H1 (cell line): ENCODE measurements at regions not wholly inside any gene's neighbourhood (a gene's known extent, or its start where the extent isn't known, plus 50 kb on each side); places are given as distances from the start of the nearest gene placed in this dataset.

Source experiments
- CTCF ChIA-PET: fragments of 300-600 bp; sonication (Branson Sonifier 250); formaldehyde crosslinking; loops from one replicate; lab custom pipeline; 2021; ENCODE audit not compliant: partially characterized antibody; lab: Charles Lee
- POLR2A ChIA-PET: fragments of 300-600 bp; sonication (Branson Sonifier 250); formaldehyde crosslinking; loops from one replicate; lab custom pipeline; 2021; ENCODE audit warnings: inconsistent platforms; ENCODE audit not compliant: partially characterized antibody; lab: Charles Lee
- DNase-seq, 2 experiments: peaks; one replicate each; pipeline versions ENCODE4 v3.0.0 to v3.0.0-alpha.2; 2010 to 2022; ENCODE audit warnings: low spot score in 2 of 2, low read depth in 1 of 2, mixed read lengths in 1 of 2
- FAIRE-seq: peaks from 2 replicates; lab custom pipeline; 2011; peaks lifted over from hg19 to GRCh38; lab: Jason Lieb, UNC
- H2AFZ ChIP-seq: 2 replicates; pipeline ENCODE4 v1.8.1; 2012; ENCODE audit warnings: low read length, inconsistent platforms
- H2AK5ac ChIP-seq: 2 replicates; pipeline ENCODE4 v1.6.1; 2013; ENCODE audit warnings: low read depth, low read length
- H2BK120ac ChIP-seq: replicated peaks from 2 replicates; pipeline ENCODE3; 2013; ENCODE audit warnings: low read depth, low read length, inconsistent platforms
- H2BK12ac ChIP-seq: 2 replicates; pipeline ENCODE4 v1.6.1; 2013; ENCODE audit warnings: low read depth, low read length
- H2BK15ac ChIP-seq: 2 replicates; pipeline ENCODE4 v1.6.1; 2013; ENCODE audit warnings: low read length
- H2BK20ac ChIP-seq: 2 replicates; pipeline ENCODE4 v1.6.1; 2013; ENCODE audit warnings: low read length
- H2BK5ac ChIP-seq: 2 replicates; pipeline ENCODE4 v1.6.1; 2013; ENCODE audit warnings: low read depth, low read length
- H3K14ac ChIP-seq: 2 replicates; pipeline ENCODE4 v1.6.1; 2013; ENCODE audit warnings: inconsistent platforms; ENCODE audit not compliant: insufficient read length
- H3K18ac ChIP-seq: 2 replicates; pipeline ENCODE4 v1.6.1; 2013; ENCODE audit warnings: low read length; ENCODE audit errors: extremely low read depth
- H3K23ac ChIP-seq: 2 replicates; pipeline ENCODE4 v1.6.1; 2013; ENCODE audit warnings: inconsistent platforms; ENCODE audit not compliant: insufficient read length
- H3K23me2 ChIP-seq: 2 replicates; pipeline ENCODE4 v1.6.1; 2013; ENCODE audit warnings: low read depth, low read length
- H3K27ac ChIP-seq: 2 replicates; pipeline ENCODE4 v1.6.1; 2011; ENCODE audit warnings: low read depth, low read length, inconsistent platforms
- H3K27me3 ChIP-seq, 4 experiments: replicated peaks in 1 of 4; 1 replicate in 1 of 4; 2 replicates in 3 of 4; pipeline versions ENCODE4 v1.6.1 to v1.8.1; 2011 to 2013; ENCODE audit warnings: low read length in 3 of 4, mild to moderate bottlenecking in 3 of 4, inconsistent platforms in 2 of 4, mixed read lengths in 2 of 4, moderate library complexity in 1 of 4; ENCODE audit not compliant: control insufficient read depth in 3 of 4, insufficient read depth in 3 of 4; ENCODE audit errors: extremely low read depth in 1 of 4
- H3K36me3 ChIP-seq, 4 experiments: 2 replicates each; pipeline versions ENCODE4 v1.6.1 to v1.8.1; 2011 to 2013; ENCODE audit warnings: mild to moderate bottlenecking in 4 of 4, low read length in 3 of 4, moderate library complexity in 2 of 4, control low read depth in 1 of 4, inconsistent platforms in 1 of 4; ENCODE audit not compliant: insufficient read depth in 4 of 4, control insufficient read depth in 2 of 4
- H3K4ac ChIP-seq: replicated peaks from 2 replicates; pipeline ENCODE3; 2013; ENCODE audit warnings: low read length, low read depth, mixed read lengths, inconsistent platforms; ENCODE audit not compliant: insufficient read length
- H3K4me1 ChIP-seq, 4 experiments: replicated peaks in 1 of 4; 1 replicate in 1 of 4; 2 replicates in 3 of 4; pipeline versions ENCODE4 v1.6.1 to v1.8.1; 2011 to 2013; ENCODE audit warnings: low read length in 3 of 4, inconsistent platforms in 2 of 4, mixed read lengths in 1 of 4; ENCODE audit not compliant: insufficient read depth in 4 of 4, control insufficient read depth in 3 of 4
- H3K4me2 ChIP-seq, 2 experiments: 2 replicates each; pipeline versions ENCODE4 v1.6.1 to v1.8.1; 2011 to 2013; ENCODE audit warnings: low read depth in 2 of 2, low read length in 2 of 2, control low read depth in 1 of 2, inconsistent platforms in 1 of 2, mild to moderate bottlenecking in 1 of 2; ENCODE audit not compliant: insufficient read depth in 1 of 2
- H3K4me3 ChIP-seq, 4 experiments: fragments of 200-600, 300-600 bp in 1 of 4; sonication (generic), shearing (Covaris generic), sonication (Bioruptor Twin) in 1 of 4; 2 replicates each; pipeline versions ENCODE4 v1.5.1 to v1.8.1; 2011 to 2016; ENCODE audit warnings: low read length in 4 of 4, low read depth in 3 of 4, control low read depth in 2 of 4, inconsistent platforms in 2 of 4, mild to moderate bottlenecking in 2 of 4, mixed read lengths in 1 of 4, moderate library complexity in 1 of 4; ENCODE audit not compliant: insufficient read depth in 2 of 4; ENCODE audit errors: extremely low read depth in 1 of 4
- H3K56ac ChIP-seq: replicated peaks from 2 replicates; pipeline ENCODE3; 2013; ENCODE audit warnings: low read depth, mild to moderate bottlenecking, mixed read lengths, low read length, inconsistent platforms; ENCODE audit not compliant: insufficient read length
- H3K79me1 ChIP-seq: 2 replicates; pipeline ENCODE4 v1.6.1; 2013; ENCODE audit warnings: low read depth, low read length, control low read depth
- H3K79me2 ChIP-seq, 2 experiments: 2 replicates each; pipeline versions ENCODE4 v1.6.1 to v1.8.1; 2012 to 2013; ENCODE audit warnings: low read length in 2 of 2, mild to moderate bottlenecking in 2 of 2, inconsistent platforms in 1 of 2; ENCODE audit not compliant: insufficient read depth in 2 of 2, control insufficient read depth in 1 of 2
- H3K9ac ChIP-seq, 4 experiments: replicated peaks in 1 of 4; 1 replicate in 1 of 4; 2 replicates in 3 of 4; pipeline versions ENCODE4 v1.6.1 to v1.8.1; 2011 to 2013; ENCODE audit warnings: low read depth in 3 of 4, low read length in 3 of 4, control low read depth in 2 of 4, mild to moderate bottlenecking in 2 of 4, moderate library complexity in 2 of 4, inconsistent platforms in 1 of 4; ENCODE audit errors: extremely low read depth in 1 of 4
- H3K9me3 ChIP-seq, 2 experiments: 2 replicates each; pipeline versions ENCODE4 v1.6.1 to v1.8.1; 2012 to 2013; ENCODE audit warnings: mild to moderate bottlenecking in 2 of 2, moderate library complexity in 2 of 2, control low read depth in 1 of 2, inconsistent platforms in 1 of 2, low read depth in 1 of 2, low read length in 1 of 2, mixed read lengths in 1 of 2; ENCODE audit not compliant: insufficient read depth in 2 of 2
- H4K20me1 ChIP-seq, 2 experiments: replicated peaks in 1 of 2; 2 replicates each; pipeline versions ENCODE3 to v1.8.1; 2011 to 2013; ENCODE audit warnings: inconsistent platforms in 2 of 2, low read length in 2 of 2, mild to moderate bottlenecking in 1 of 2; ENCODE audit not compliant: insufficient read depth in 2 of 2, control insufficient read depth in 1 of 2
- H4K5ac ChIP-seq: 2 replicates; pipeline ENCODE4 v1.6.1; 2013; ENCODE audit warnings: low read length, low read depth, mixed read lengths, inconsistent platforms; ENCODE audit not compliant: insufficient read length
- H4K8ac ChIP-seq: 2 replicates; pipeline ENCODE4 v1.8.0; 2013; ENCODE audit warnings: mild to moderate bottlenecking, moderate library complexity, low read length, inconsistent platforms; ENCODE audit not compliant: insufficient read depth; ENCODE audit errors: extremely low read depth
- H4K91ac ChIP-seq: replicated peaks from 2 replicates; pipeline ENCODE3; 2013; ENCODE audit warnings: low read length, mixed read lengths, inconsistent platforms; ENCODE audit not compliant: insufficient read length
- BCL11A ChIP-seq, 2 experiments: IDR thresholded peaks; one replicate each; pipeline ENCODE4 v1.6.1; 2011; ENCODE audit warnings: low read depth in 2 of 2, low read length in 2 of 2, mild to moderate bottlenecking in 2 of 2
- POLR2A ChIP-seq, 2 experiments: IDR thresholded peaks; 1 replicate in 1 of 2; 2 replicates in 1 of 2; pipeline ENCODE4 v1.6.1; 2011; ENCODE audit warnings: low read depth in 2 of 2, low read length in 2 of 2, mild to moderate bottlenecking in 2 of 2; ENCODE audit errors: control extremely low read depth in 1 of 2
- RXRA ChIP-seq: IDR thresholded peaks from 2 replicates; pipeline ENCODE4 v1.6.1; 2011; ENCODE audit warnings: low read depth, mild to moderate bottlenecking, low read length, moderate library complexity; ENCODE audit not compliant: insufficient read depth
- SRF ChIP-seq: IDR thresholded peaks from 2 replicates; pipeline ENCODE4 v1.6.1; 2011; ENCODE audit warnings: mild to moderate bottlenecking, low read depth, low read length, moderate library complexity
- SUZ12 ChIP-seq: fragments of 200-600 bp; sonication (generic); IDR thresholded peaks from 2 replicates; pipeline ENCODE4 v1.6.1; 2012; ENCODE audit warnings: mild to moderate bottlenecking, inconsistent platforms, low read length, moderate library complexity, mixed read lengths
- TCF12 ChIP-seq: IDR thresholded peaks from 2 replicates; pipeline ENCODE4 v1.6.1; 2011; ENCODE audit warnings: low read depth, mild to moderate bottlenecking, low read length
- WGBS, 2 experiments: shearing (Covaris generic) in 1 of 2; methylation state at CpG; one replicate each; pipeline versions ENCODE4 v1.1.6 to v1.1.7; 2013 to 2015; ENCODE audit warnings: low lambda C conversion rate in 2 of 2, mixed read lengths in 2 of 2, inconsistent platforms in 1 of 2, low coverage in 1 of 2, missing lambda C conversion rate in 1 of 2; ENCODE audit not compliant: insufficient replicate concordance in 2 of 2, insufficient coverage in 1 of 2, insufficient read length in 1 of 2; ENCODE audit errors: extremely low coverage in 1 of 2, missing lambda C conversion rate in 1 of 2; 5-methylcytosine and 5-hydroxymethylcytosine counted together

- Histone ChIP-seq H3K9me3 (no peaks in the 10 kb centered on the region), H4K91ac (no peak overlapping the region), H3K4me2 (no peak overlapping the region), H2AK5ac (no peak overlapping the region), H2BK12ac (no peak overlapping the region), H3K9ac (no peak overlapping the region), H3K27ac (no peak overlapping the region), H3K27me3 (no peaks in the 10 kb centered on the region), H3K4ac (no peak overlapping the region), H4K8ac (no peak overlapping the region), H3K79me1 (no peaks in the 10 kb centered on the region; the same call in 1 of the 2 replicates), H3K4me1 (no peaks in the 10 kb centered on the region), H3K14ac (no peak overlapping the region), H4K20me1 (no peaks in the 10 kb centered on the region), H3K36me3 (no peaks in the 10 kb centered on the region), H3K23ac (no peak overlapping the region), H3K79me2 (no peaks in the 10 kb centered on the region), H3K23me2 (no peaks in the 10 kb centered on the region), H2BK5ac (no peak overlapping the region), H2AFZ (no peak overlapping the region), H3K18ac (no peak overlapping the region), H4K5ac (no peak overlapping the region), H2BK20ac (no peak overlapping the region), H2BK120ac (no peak overlapping the region), H3K56ac (no peak overlapping the region), H3K4me3 (no peak overlapping the region), H2BK15ac (no peak overlapping the region)
- WGBS, 2 experiments = 97% methylated on average over 2 of the region's 2 CpGs; no CpG with 5 or more reads in 1 of the 2 experiments
- FAIRE-seq (no peak), DNase-seq (no peak)
- POLR2A ChIA-PET = no interaction called here
- CTCF ChIA-PET = interaction anchor here (1.0 kb wide), 1 partner anchor 158 kb away, joined by 3 read pairs; no protein-coding TSS in a partner anchor
- TF ChIP-seq RXRA (no peak), TCF12 (no peak), SUZ12 (no peak), BCL11A (IDR thresholded peaks at IDR 0.05; ENCODE audit: low read depth in 2 of 2, low read length in 2 of 2) (no peak), SRF (no peak), POLR2A (IDR thresholded peaks at IDR 0.05; ENCODE audit: control extremely low read depth in 1 of 2, low read depth in 2 of 2, low read length in 2 of 2) (no peak)
Measured at GRCh38 chr3:115375362-115375761, 228.3 kb upstream of the ZBTB20 start.
